ENCODE measurements at regions not wholly inside any gene's neighbourhood (a gene's known extent, or its start where the extent isn't known, plus 50 kb on each side); places are given as distances from the start of the nearest gene placed in this dataset.
A peak's percentile ranks its signal among the peaks of the same experiment; 100 is the strongest.

DNA sequence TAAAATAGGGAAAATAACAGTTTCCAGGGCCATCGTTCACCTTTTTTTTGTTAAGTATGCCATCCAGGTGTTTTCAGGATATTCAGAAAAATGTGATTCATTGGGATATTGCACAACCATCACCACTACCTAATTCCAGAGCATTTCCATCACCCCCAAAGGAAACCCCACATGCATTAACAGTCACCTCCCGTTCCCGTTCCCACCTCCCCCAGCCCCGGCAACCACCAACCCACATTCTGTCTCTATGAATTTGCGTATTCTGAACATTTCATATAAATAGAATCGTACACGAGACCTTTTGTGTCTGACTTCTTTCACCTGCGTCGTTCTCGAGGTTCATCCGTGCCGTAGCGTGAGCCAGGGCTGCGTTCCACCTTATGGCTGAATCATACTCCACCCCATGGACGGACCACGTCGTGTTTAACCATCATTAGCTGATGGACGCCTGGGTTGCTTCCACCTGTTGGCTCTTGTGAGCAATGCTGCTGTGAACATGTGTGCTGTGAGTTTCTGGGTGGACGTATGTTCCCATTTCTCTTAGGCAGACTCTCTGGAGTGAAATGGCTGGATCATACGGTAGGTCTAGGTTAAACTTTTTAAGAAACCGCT lies 51.0 kb upstream of the NCOR2 start:
- no peak for TF ChIP-seq ZNF274 (IDR thresholded peaks at IDR 0.05; ENCODE audit: low read depth, low read length)
- no peak for TF ChIP-seq SUZ12 (IDR thresholded peaks at IDR 0.05; ENCODE audit: extremely low read depth, insufficient read depth, insufficient read length)
- TF ChIP-seq YY1 (IDR thresholded peaks at IDR 0.05; ENCODE audit: insufficient read depth, insufficient read length), result no peak
- DNase-seq (ENCODE audit: low read depth, low spot score), result no peak
- Histone ChIP-seq H3K9me3 (ENCODE audit: insufficient read depth, low read length) (no peaks in the 10 kb centered on the region), H3K4me1 (ENCODE audit: insufficient read depth, insufficient read length) (peaks cover 15% of the 10 kb centered on the region), H3K4me3 (ENCODE audit: insufficient read length, low read depth) (no peak overlapping the region), H3K9ac (ENCODE audit: insufficient read length, low read depth) (no peak overlapping the region), H3K36me3 (ENCODE audit: insufficient read depth, insufficient read length, low read length) (no peaks in the 10 kb centered on the region), H3K27me3 (ENCODE audit: insufficient read depth, insufficient read length) (no peaks in the 10 kb centered on the region)

DNA sequence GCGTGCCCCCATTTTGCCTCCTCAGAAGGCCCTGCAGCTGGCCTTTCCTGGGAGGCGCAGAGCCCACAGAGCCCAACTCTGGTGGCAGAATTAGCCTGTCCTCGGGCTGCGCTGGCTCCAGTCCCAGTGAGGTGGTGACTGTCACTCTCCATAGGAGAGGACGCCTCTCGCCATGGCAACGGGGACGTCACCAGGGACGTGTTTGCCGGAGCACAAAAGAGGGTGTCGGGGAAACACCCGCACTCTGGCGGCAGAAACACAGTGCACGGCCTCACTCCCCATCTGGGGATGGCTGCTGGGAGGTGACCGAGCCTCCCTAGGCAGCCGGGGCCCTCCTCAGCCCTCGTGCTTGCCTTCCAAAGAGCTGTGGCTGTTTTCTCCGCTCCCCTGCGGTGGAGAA lies 50.2 kb upstream of the NCOR2 start:
- H3K4me1 ChIP-seq (ENCODE audit: insufficient read depth, insufficient read length), result peaks cover 12% of the 10 kb centered on the region
- peak overlapping the region; percentile 9 for H3K9ac ChIP-seq (ENCODE audit: insufficient read length, low read depth)
- no peaks in the 10 kb centered on the region for H3K27me3 ChIP-seq (ENCODE audit: insufficient read depth, insufficient read length)
- H3K36me3 ChIP-seq (ENCODE audit: insufficient read depth, insufficient read length, low read length), result no peaks in the 10 kb centered on the region
- no peak overlapping the region for H3K4me3 ChIP-seq (ENCODE audit: insufficient read length, low read depth)
- TF ChIP-seq ZNF274 (IDR thresholded peaks at IDR 0.05; ENCODE audit: low read depth, low read length) (no peak), SUZ12 (IDR thresholded peaks at IDR 0.05; ENCODE audit: extremely low read depth, insufficient read depth, insufficient read length) (no peak)
- no peaks in the 10 kb centered on the region for H3K9me3 ChIP-seq (ENCODE audit: insufficient read depth, low read length)
- DNase-seq (ENCODE audit: low read depth, low spot score), result no peak
